ENCODE measurements at regions not wholly inside any gene's neighbourhood (a gene's known extent, or its start where the extent isn't known, plus 50 kb on each side); places are given as distances from the start of the nearest gene placed in this dataset.

- intact Hi-C loops (cut with DNase I), result no loop called here
- Histone ChIP-seq H3K4me1 (no peaks in the 10 kb centered on the region), H3K27ac (no peak overlapping the region), H3K36me3 (ENCODE audit: insufficient read depth in 1 of 2, low read depth in 1 of 2) (no peaks in the 10 kb centered on the region), H3K9me3 (no peaks in the 10 kb centered on the region), H3K27me3 (ENCODE audit: insufficient read depth in 3 of 3, low read length in 2 of 3) (no peaks in the 10 kb centered on the region), H3K4me3 (no peak overlapping the region)
- DNase-seq (no peak), ATAC-seq (no peak)
- no peak for TF ChIP-seq CTCF (IDR thresholded peaks at IDR 0.05)
- WGBS, 3 donors, result 70 to 88% (median 80%) methylated on average over 2 of the region's 2 CpGs
Observed at GRCh38 chr11:38411149-38411548, 1813.1 kb upstream of the RAG2 start.

GRCh38 chr11:38402063-38402462 is 1804.0 kb upstream of the RAG2 start:
- no peaks in the 10 kb centered on the region for H3K27me3 ChIP-seq (ENCODE audit: insufficient read depth in 3 of 3, low read length in 2 of 3)
- DNase-seq (no peak), ATAC-seq (no peak)
- H3K27ac ChIP-seq, result no peak overlapping the region
- no peak for TF ChIP-seq CTCF (IDR thresholded peaks at IDR 0.05)
- WGBS, 3 donors, result 57 to 65% (median 61%) methylated on average over 4 of the region's 4 CpGs
- H3K36me3 ChIP-seq (ENCODE audit: insufficient read depth in 1 of 2, low read depth in 1 of 2), result no peaks in the 10 kb centered on the region
- no peaks in the 10 kb centered on the region for H3K4me1 ChIP-seq
- no peak overlapping the region for H3K4me3 ChIP-seq
- intact Hi-C loops (cut with DNase I), result no loop called here
- no peaks in the 10 kb centered on the region for H3K9me3 ChIP-seq

GRCh38 chr11:38392176-38392575 is 1794.1 kb upstream of the RAG2 start:
- TF ChIP-seq CTCF (IDR thresholded peaks at IDR 0.05), result no peak
- no peak for ATAC-seq
- no peaks in the 10 kb centered on the region for H3K27me3 ChIP-seq (ENCODE audit: insufficient read depth in 3 of 3, low read length in 2 of 3)
- no peaks in the 10 kb centered on the region for H3K4me1 ChIP-seq
- intact Hi-C loops (cut with DNase I), result no loop called here
- H3K9me3 ChIP-seq, result no peaks in the 10 kb centered on the region
- no peak overlapping the region for H3K4me3 ChIP-seq
- no peak overlapping the region for H3K27ac ChIP-seq
- 78 to 85% (median 83%) methylated on average over 1 of the region's 1 CpG for WGBS, 3 donors
- DNase-seq, result no peak
- H3K36me3 ChIP-seq (ENCODE audit: insufficient read depth in 1 of 2, low read depth in 1 of 2), result no peaks in the 10 kb centered on the region

GRCh38 chr11:38384568-38384967 is 1786.5 kb upstream of the RAG2 start:
- WGBS, 3 donors, result 65 to 77% (median 66%) methylated on average over 4 of the region's 4 CpGs

More at GRCh38 chr11:38384568-38384967, 1786.5 kb upstream of the RAG2 start:
- Histone ChIP-seq H3K27ac (no peak overlapping the region), H3K27me3 (ENCODE audit: insufficient read depth in 3 of 3, low read length in 2 of 3) (no peaks in the 10 kb centered on the region), H3K9me3 (no peaks in the 10 kb centered on the region), H3K4me1 (no peaks in the 10 kb centered on the region), H3K36me3 (ENCODE audit: insufficient read depth in 1 of 2, low read depth in 1 of 2) (no peaks in the 10 kb centered on the region), H3K4me3 (no peak overlapping the region)
- TF ChIP-seq CTCF (IDR thresholded peaks at IDR 0.05), result no peak
- ATAC-seq, result no peak
- no peak for DNase-seq
- intact Hi-C loops (cut with DNase I), result no loop called here

Measured in psoas muscle (tissue), 7 donors.